ENCODE measurements at regions not wholly inside any gene's neighbourhood (a gene's known extent, or its start where the extent isn't known, plus 50 kb on each side); places are given as distances from the start of the nearest gene placed in this dataset.

GRCh38 chr6:106035655-106036054, 50.5 kb upstream of the PRDM1 start:
- DNase-seq, result no peak

- no peak for DNase-seq
Observed at GRCh38 chr6:106033806-106034205, 52.3 kb upstream of the PRDM1 start.

GRCh38 chr6:106027758-106028157, 58.4 kb upstream of the PRDM1 start:
- DNase-seq, result no peak

GRCh38 chr6:106026748-106027715, 59.1 kb upstream of the PRDM1 start:
- DNase-seq, result no peak

- DNase-seq, result no peak
Observed at GRCh38 chr6:106025655-106026054, 60.5 kb upstream of the PRDM1 start.

GRCh38 chr6:106022801-106023200, 63.3 kb upstream of the PRDM1 start:
- no peak for DNase-seq

GRCh38 chr6:106017454-106017853, 68.7 kb upstream of the PRDM1 start:
- no peak for DNase-seq

GRCh38 chr6:106014955-106015354, 71.2 kb upstream of the PRDM1 start:
- no peak for DNase-seq

- no peak for DNase-seq
Observed at GRCh38 chr6:106011476-106011875, 74.7 kb upstream of the PRDM1 start.

- DNase-seq, result no peak
Observed at GRCh38 chr6:106005954-106006353, 80.2 kb upstream of the PRDM1 start.

GRCh38 chr6:106005013-106005412, 81.1 kb upstream of the PRDM1 start:
- no peak for DNase-seq

- no peak for DNase-seq
Observed at GRCh38 chr6:106003268-106003987, 82.7 kb upstream of the PRDM1 start.

- DNase-seq, result no peak
Observed at GRCh38 chr6:106002005-106002404, 84.1 kb upstream of the PRDM1 start.

GRCh38 chr6:106000935-106001334, 85.2 kb upstream of the PRDM1 start:
- no peak for DNase-seq

GRCh38 chr6:105997482-105997881, 88.7 kb upstream of the PRDM1 start:
- no peak for DNase-seq

GRCh38 chr6:105995391-105995865, 90.7 kb upstream of the PRDM1 start:
- no peak for DNase-seq

- DNase-seq, result no peak
Observed at GRCh38 chr6:105994591-105995390, 91.3 kb upstream of the PRDM1 start.

- no peak for DNase-seq
Observed at GRCh38 chr6:105994118-105994590, 92.0 kb upstream of the PRDM1 start.

- DNase-seq, result no peak
Observed at GRCh38 chr6:105993341-105994117, 92.6 kb upstream of the PRDM1 start.

- peak; percentile 67 for DNase-seq
Observed at GRCh38 chr6:105992315-105992961, 93.7 kb upstream of the PRDM1 start.

GRCh38 chr6:105991561-105992314, 94.4 kb upstream of the PRDM1 start:
- DNase-seq, result peak; percentile 42

All from NCI-H1105 (cell line).